Brain pericyte (primary cell): ENCODE measurements at regions not wholly inside any gene's neighbourhood (a gene's known extent, or its start where the extent isn't known, plus 50 kb on each side); places are given as distances from the start of the nearest gene placed in this dataset.

Source experiments
- DNase-seq: peaks from one replicate; pipeline ENCODE4 v3.0.0-alpha.2; 2012; ENCODE audit warnings: low read depth, low spot score

GRCh38 chr20:6421321-6422248, 298.8 kb upstream of the FERMT1 start:
- no peak for DNase-seq

- no peak for DNase-seq
Measured at GRCh38 chr20:6420336-6420735, 297.5 kb upstream of the FERMT1 start.

DNA sequence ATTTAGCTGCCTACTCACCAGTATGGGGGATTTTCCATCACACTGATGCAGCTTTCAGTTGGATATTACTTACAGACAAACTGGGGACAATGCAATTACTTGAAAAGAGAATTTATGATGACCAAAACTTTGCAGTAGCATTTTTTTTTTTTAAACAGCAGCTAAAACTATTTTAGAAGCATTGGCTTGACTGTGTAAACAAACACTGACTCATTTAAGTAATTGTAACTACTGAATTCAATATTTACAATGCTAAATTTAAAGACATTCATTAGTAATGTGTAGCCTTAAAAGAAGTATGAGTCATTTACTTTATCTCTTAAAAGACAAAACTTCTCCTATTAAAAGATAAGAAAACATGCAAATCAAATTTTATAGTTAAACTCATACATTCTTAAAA, 295.9 kb upstream of the FERMT1 start:
- no peak for DNase-seq

- DNase-seq: no peak
Measured at GRCh38 chr20:6416371-6416770, 293.5 kb upstream of the FERMT1 start.

GRCh38 chr20:6411651-6412050, 288.8 kb upstream of the FERMT1 start:
- DNase-seq: no peak

GRCh38 chr20:6410721-6411120, 287.9 kb upstream of the FERMT1 start:
- no peak for DNase-seq

- no peak for DNase-seq
Measured at GRCh38 chr20:6407163-6407562, 284.3 kb upstream of the FERMT1 start.

DNA sequence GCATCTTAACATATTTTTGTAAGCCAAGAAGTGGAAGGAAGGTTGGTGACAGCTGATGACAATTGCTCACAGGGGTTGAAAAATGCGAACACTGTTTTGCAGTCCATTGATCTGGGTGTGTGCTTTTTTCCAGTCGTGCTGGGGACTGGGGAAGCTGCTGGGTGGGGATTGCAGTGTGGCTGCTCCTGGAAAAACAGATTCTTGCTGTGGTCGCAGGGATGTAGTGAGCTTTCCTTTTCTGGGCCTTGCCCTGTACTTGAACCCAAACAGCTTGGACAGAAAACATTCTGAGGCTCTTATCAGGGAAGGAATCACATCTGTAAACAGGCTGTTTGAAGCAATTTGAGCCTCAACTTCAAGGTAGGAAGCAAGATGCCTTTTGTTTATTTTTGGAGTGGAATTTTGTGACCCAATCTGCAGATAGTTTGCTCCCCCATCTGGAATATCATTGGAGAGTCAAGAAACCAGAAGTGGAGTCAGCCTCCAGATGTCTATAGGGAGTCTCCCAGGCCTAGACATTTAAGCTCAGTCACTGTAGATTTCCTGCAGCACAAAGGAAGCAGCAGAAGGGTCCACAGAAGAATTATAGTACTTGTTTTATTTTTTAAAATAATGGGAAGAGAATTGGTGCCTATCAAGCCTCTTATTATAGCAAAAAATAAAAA, 279.2 kb upstream of the FERMT1 start:
- DNase-seq: no peak

- DNase-seq: no peak
Measured at GRCh38 chr20:6397115-6397514, 274.3 kb upstream of the FERMT1 start.

DNA sequence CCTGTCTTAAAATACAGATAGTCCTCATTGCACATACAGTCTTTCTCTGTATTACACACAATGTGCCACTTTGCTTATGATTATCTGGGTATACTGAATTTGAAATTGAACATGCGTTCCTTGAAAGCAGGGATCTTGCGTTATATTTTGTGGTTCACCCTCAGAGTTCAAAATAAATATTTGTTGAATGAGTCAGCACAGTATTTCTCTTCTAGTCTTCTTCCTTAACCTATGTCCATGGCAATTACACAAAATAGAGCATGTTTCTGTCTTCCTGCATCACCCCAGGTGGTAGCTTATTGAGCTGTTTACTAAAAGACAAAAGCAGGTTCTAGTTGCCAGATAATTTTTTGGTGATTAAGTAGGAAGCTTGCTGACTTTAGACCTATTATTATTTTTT, 272.9 kb upstream of the FERMT1 start:
- peak; percentile 3 for DNase-seq

- DNase-seq: no peak
Measured at GRCh38 chr20:6388671-6389197, 265.9 kb upstream of the FERMT1 start.

DNA sequence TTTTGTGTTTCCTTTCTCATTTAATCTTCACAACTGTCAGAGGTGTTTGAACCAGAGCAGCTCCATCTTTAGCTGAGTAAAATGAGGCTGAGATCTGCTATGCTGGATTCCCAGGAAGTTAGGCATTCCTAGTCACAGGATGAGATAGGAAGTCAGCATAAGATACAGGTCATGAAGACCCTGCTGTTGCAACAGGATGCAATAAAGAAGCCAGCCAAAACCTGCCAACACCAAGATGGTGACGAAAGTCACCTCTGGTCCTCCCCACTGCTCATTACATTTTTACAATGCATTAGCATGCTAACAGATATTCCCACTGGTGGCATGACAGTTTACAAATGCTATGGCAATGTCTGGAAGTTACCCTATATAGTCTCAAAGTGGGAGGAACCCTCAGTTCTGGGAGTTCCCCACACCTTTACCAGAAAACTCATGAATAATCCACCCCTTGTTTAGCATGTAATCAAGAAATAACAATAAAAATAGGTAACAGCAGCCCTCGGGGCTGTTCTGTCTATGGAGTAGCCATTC, 262.2 kb upstream of the FERMT1 start:
- DNase-seq: no peak

GRCh38 chr20:6384380-6384779, 261.6 kb upstream of the FERMT1 start:
- DNase-seq: no peak

DNA sequence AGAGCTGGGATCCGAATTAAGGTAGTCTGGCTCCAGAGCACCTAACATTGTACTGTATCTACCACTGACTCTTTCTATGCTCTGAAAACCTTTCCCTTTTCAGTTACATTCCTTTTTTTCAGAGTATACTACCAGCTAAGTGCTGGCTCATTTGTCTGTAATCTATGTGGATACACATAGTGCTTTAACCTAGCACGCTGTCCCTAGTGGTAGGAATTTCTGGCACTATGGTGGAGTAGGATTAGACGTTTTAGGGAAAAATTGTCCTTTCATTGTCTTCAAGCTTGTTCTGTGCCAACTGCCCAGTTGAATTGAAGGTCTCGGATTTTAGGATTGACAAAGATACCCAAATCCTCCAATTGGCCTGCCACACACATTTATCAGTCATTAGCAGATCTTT, 259.1 kb upstream of the FERMT1 start:
- DNase-seq: no peak

- DNase-seq: no peak
Measured at GRCh38 chr20:6362245-6362644, 239.4 kb upstream of the FERMT1 start.

DNA sequence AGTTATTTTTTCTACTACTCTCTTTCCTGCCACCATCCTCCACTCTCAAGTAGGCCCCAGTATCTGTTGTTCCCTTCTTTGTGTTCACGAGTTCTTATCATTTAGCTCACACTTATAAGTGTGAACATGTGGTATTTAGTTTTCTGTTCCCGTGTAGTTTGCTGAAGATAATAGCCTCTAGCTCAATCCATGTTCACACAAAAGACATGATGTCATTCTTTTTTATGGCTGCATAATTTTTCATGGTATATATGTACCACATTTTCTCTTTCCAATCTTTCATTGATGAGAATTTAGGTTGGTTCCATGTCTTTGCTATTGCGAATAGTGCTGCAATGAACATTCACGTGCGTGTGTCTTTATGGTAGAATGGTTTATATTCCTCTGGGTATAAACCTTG, 237.9 kb upstream of the FERMT1 start:
- DNase-seq: no peak

- DNase-seq: no peak
Measured at GRCh38 chr20:6355754-6356451, 233.1 kb upstream of the FERMT1 start.

- no peak for DNase-seq
Measured at GRCh38 chr20:6348908-6349307, 226.1 kb upstream of the FERMT1 start.

- no peak for DNase-seq
Measured at GRCh38 chr20:6347916-6348315, 225.1 kb upstream of the FERMT1 start.

- DNase-seq: no peak
Measured at GRCh38 chr20:6341491-6341890, 218.7 kb upstream of the FERMT1 start.

GRCh38 chr20:6339176-6339575, 216.3 kb upstream of the FERMT1 start:
- DNase-seq: no peak

DNA sequence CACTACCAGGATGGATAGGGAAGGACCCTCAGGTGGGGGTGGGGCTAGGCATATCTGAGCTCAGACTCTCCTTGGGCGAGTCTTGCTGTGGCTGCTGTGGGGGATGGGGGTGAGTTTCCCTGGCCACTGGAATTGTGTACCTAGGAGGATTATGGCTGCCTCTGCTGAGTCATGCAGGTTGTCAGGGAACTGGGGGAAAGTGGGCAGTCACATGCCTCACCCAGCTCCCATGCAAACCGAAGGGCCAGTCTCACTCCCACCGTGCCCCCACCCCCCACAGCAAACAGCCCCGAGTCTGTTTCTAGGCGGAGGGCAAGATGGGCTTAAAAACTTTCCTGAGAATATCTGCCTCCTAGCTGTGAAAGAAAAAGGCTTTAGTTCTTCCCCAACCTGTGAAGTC, 210.3 kb upstream of the FERMT1 start:
- no peak for DNase-seq
